Frontal cortex (tissue), 3 donors: ENCODE measurements at regions not wholly inside any gene's neighbourhood (a gene's known extent, or its start where the extent isn't known, plus 50 kb on each side); places are given as distances from the start of the nearest gene placed in this dataset.

Source experiments
- DNase-seq, 2 donors: peaks; one replicate each; pipeline ENCODE4 v3.0.0; 2012; ENCODE audit warnings: low spot score in 2 of 2
- FAIRE-seq: peaks from 2 replicates; lab custom pipeline; 2012; peaks lifted over from hg19 to GRCh38; lab: Jason Lieb, UNC
- donor health status: control.
- donor health status: control.
- donor health status: control.

GRCh38 chr18:78543201-78543725 lies 436.4 kb upstream of the SALL3 start:
- DNase-seq (no peak), FAIRE-seq (no peak)

GRCh38 chr18:78546281-78546680 lies 433.3 kb upstream of the SALL3 start:
- DNase-seq (no peak), FAIRE-seq (no peak)

GRCh38 chr18:78547817-78548216 lies 431.8 kb upstream of the SALL3 start:
- DNase-seq: no peak
- FAIRE-seq: no peak

- no peak for FAIRE-seq
- DNase-seq: no peak
Measured at GRCh38 chr18:78548261-78549058, 431.2 kb upstream of the SALL3 start.

DNA sequence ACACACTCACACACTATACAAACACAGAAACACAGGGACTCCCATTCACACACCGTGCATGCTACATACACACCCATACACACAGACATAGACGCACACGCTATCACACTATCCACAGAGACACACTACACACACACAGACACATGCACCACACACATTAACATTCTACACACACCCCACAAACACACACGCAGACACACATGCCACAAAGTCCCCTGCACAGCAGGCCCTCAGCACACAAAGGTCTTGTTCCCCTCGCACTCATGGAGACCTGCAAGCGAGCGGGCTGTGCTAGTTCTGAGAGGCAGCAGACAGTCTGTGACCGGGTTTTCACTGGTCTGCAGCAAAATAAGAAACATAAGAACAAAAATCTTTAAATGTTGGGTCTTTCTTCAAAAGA lies 429.6 kb upstream of the SALL3 start:
- DNase-seq: no peak
- FAIRE-seq: no peak

GRCh38 chr18:78554944-78555608 lies 424.5 kb upstream of the SALL3 start:
- FAIRE-seq (no peak), DNase-seq (no peak)

GRCh38 chr18:78557371-78557770 lies 422.2 kb upstream of the SALL3 start:
- FAIRE-seq (no peak), DNase-seq (no peak)

GRCh38 chr18:78558101-78558810 lies 421.4 kb upstream of the SALL3 start:
- FAIRE-seq (no peak), DNase-seq (no peak)

GRCh38 chr18:78558948-78559347 lies 420.7 kb upstream of the SALL3 start:
- DNase-seq: no peak
- no peak for FAIRE-seq

DNA sequence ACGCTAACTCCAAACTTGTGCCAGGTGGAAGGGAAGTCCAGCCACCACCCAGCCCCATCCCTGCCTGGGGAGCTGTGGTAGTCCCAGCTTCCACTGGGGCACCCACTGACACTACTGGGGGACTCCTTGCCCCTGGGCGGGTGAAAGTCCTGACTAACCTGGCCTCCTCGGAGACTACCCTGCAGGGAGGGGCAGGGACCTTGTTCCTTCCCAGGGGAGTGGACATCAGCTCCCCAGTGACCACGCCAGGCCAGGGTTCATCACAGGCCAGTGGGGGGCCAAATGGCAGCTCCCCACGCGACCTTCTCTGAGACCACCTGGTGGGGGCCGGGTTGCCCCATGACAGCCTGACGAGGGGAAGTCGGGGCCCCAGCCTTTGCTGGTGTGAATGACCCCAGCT lies 420.0 kb upstream of the SALL3 start:
- DNase-seq (no peak), FAIRE-seq (no peak)

- peak; percentile 36 to 52 for DNase-seq
- no peak for FAIRE-seq
Measured at GRCh38 chr18:78561757-78562510, 417.7 kb upstream of the SALL3 start.

GRCh38 chr18:78562531-78562961 lies 417.1 kb upstream of the SALL3 start:
- FAIRE-seq (no peak), DNase-seq (no peak)

GRCh38 chr18:78563110-78563509 lies 416.5 kb upstream of the SALL3 start:
- DNase-seq: no peak
- no peak for FAIRE-seq

GRCh38 chr18:78564030-78564429 lies 415.6 kb upstream of the SALL3 start:
- FAIRE-seq: no peak
- no peak for DNase-seq

DNA sequence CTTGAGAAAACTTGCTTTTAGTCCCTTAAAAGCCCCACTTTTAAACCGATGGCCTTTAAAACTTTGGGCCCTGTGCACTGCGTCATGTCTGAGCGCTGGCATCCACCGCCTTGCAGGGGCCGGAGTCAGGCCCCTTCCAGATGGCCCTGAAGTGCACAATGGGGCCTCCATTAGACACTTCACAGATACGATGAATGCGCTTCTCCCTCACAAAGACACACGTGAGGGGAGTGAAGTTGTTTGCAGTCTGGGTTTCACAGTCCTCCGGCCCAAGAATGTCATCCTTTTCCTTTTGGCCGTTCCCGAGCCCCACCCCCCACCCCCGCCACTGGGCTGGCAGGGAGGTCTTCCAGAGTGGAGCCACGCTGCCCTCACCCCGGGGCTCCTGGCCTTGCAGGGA lies 415.1 kb upstream of the SALL3 start:
- DNase-seq (no peak), FAIRE-seq (no peak)

DNA sequence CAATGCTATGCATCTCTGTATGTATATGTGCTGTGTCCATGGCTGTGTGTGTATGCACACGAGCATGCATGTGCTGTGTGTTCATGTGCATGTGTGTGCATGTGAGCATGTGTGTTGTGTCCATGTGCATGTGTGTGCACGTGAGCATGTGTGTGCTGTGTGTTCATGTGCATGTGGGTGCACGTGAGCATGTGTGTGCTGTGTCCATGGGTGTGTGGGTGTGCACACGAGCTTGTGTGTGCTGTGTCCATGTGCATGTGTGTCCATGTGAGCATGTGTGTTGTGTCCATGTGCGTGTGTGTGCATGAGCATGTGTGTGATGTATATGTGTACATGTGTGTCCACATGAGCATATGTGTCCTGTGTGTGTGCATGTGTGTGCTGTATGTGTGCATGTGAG lies 414.4 kb upstream of the SALL3 start:
- no peak for FAIRE-seq
- no peak for DNase-seq

GRCh38 chr18:78566065-78566464 lies 413.6 kb upstream of the SALL3 start:
- FAIRE-seq (no peak), DNase-seq (no peak)

- no peak for FAIRE-seq
Measured at GRCh38 chr18:78566720-78567119, 412.9 kb upstream of the SALL3 start.

GRCh38 chr18:78571063-78571785 lies 408.4 kb upstream of the SALL3 start:
- DNase-seq: no peak
- no peak for FAIRE-seq

More at GRCh38 chr18:78566720-78567119, 412.9 kb upstream of the SALL3 start:
- no peak for DNase-seq
